ENCODE measurements at regions not wholly inside any gene's neighbourhood (a gene's known extent, or its start where the extent isn't known, plus 50 kb on each side); places are given as distances from the start of the nearest gene placed in this dataset.

DNA sequence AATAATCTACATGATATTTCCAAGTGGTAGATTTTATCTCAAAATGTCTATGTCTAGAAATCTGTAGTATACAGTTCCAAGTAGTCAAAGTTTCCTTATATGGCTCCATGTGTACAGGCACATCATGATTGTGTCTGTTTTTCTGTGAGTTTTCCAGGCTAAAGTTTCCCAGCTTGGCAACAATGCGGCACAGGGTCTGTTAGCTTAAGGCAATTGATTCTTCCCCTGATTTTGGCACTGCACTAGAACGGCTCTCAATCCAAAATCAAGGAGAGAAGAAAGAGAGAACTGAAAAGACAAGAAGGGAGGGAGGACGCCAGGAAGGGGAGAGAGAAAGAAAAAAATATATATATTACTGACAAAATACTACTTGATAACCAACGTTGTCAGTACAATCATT lies 193.9 kb upstream of the SNX7 start:
- no peak for DNase-seq (ENCODE audit: low read depth)
- H3K4me3 ChIP-seq (ENCODE audit: low read depth, low read length), result no peak overlapping the region
- TF ChIP-seq, protein P1, sequence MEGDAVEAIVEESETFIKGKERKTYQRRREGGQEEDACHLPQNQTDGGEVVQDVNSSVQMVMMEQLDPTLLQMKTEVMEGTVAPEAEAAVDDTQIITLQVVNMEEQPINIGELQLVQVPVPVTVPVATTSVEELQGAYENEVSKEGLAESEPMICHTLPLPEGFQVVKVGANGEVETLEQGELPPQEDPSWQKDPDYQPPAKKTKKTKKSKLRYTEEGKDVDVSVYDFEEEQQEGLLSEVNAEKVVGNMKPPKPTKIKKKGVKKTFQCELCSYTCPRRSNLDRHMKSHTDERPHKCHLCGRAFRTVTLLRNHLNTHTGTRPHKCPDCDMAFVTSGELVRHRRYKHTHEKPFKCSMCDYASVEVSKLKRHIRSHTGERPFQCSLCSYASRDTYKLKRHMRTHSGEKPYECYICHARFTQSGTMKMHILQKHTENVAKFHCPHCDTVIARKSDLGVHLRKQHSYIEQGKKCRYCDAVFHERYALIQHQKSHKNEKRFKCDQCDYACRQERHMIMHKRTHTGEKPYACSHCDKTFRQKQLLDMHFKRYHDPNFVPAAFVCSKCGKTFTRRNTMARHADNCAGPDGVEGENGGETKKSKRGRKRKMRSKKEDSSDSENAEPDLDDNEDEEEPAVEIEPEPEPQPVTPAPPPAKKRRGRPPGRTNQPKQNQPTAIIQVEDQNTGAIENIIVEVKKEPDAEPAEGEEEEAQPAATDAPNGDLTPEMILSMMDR (IDR thresholded peaks at IDR 0.05; ENCODE audit: insufficient read depth, low read depth, low read length, missing control alignments), result no peak

GRCh38 chr1:98467122-98467521 lies 194.4 kb upstream of the SNX7 start:
- TF ChIP-seq, protein P1 (IDR thresholded peaks at IDR 0.05; ENCODE audit: insufficient read depth, low read depth, low read length, missing control alignments), result no peak
- H3K4me3 ChIP-seq (ENCODE audit: low read depth, low read length), result no peak overlapping the region

GRCh38 chr1:98461873-98462385 lies 199.6 kb upstream of the SNX7 start:
- no peak for DNase-seq (ENCODE audit: low read depth)
- TF ChIP-seq, protein P1 (IDR thresholded peaks at IDR 0.05; ENCODE audit: insufficient read depth, low read depth, low read length, missing control alignments), result no peak
- H3K4me3 ChIP-seq (ENCODE audit: low read depth, low read length), result no peak overlapping the region

More at GRCh38 chr1:98467122-98467521, 194.4 kb upstream of the SNX7 start:
- no peak for DNase-seq (ENCODE audit: low read depth)

DNA sequence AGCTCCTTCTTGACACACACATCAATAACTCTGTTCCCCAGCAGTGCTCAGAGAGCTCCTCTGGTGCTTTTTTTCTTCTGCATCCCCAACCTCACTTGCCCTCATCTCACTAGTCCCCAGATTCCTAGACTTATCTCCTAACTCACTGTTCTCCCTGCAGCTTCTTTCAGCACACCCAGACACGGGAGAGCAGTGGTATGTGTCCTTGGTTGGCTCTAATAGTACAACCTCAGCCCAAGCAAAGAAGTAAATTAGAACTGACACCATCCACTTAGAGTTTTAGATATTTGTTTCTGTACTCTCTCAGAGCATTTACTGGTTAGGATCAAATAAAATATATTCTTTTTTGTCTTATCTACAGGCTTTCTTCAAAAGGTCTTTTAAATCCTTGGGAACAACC lies 201.4 kb upstream of the SNX7 start:
- H3K4me3 ChIP-seq (ENCODE audit: low read depth, low read length), result no peak overlapping the region
- TF ChIP-seq, protein P1 (IDR thresholded peaks at IDR 0.05; ENCODE audit: insufficient read depth, low read depth, low read length, missing control alignments), result no peak

GRCh38 chr1:98459486-98459870 lies 202.0 kb upstream of the SNX7 start:
- no peak overlapping the region for H3K4me3 ChIP-seq (ENCODE audit: low read depth, low read length)
- TF ChIP-seq, protein P1 (IDR thresholded peaks at IDR 0.05; ENCODE audit: insufficient read depth, low read depth, low read length, missing control alignments), result no peak
- DNase-seq (ENCODE audit: low read depth), result no peak

More for the DNA sequence above, 201.4 kb upstream of the SNX7 start:
- no peak for DNase-seq (ENCODE audit: low read depth)

DNA sequence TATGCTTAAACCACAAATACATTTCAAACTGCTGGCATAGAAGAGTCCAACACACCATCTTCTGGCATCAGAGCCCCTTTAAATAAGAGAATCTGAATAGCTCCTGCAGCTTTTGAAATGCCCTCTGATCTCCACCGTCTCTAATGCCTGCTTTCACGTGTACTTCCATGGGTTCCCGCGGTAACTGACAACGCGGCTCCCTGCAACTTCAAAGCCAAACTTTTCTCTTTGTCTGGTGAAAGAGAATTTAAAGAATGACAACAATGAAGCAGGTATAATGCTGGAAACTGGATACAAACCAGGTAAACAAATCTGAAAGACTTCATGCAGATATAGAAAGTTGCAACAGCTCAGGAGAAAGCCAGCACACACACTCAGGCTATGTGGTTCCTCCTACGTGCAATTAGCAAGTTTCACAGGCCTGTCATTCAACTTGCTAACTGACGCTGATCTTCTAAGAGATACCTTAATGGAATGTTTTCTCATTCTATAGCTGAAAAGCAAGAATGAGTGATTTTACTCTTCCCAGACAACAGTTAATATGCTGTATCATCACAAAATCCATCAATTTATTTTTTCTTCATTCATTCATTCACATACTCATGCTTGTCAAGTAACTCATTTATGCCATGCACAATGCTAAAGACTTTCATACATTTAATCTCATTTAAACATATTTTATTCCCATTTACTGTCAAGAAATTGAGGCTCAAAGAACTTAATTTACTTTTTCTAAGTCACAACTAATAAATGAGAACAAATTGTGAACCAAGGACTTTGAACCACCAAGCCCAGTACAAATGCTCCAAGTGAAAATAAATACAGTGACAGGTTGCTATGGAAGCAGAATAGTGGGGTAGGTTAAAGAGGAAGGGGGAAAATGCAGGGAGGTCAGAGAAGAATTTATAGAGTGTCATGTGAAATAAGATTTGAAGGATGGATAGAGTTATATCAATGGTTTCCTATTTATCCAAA lies 202.7 kb upstream of the SNX7 start:
- TF ChIP-seq, protein P1 (IDR thresholded peaks at IDR 0.05; ENCODE audit: insufficient read depth, low read depth, low read length, missing control alignments), result no peak
- no peak overlapping the region for H3K4me3 ChIP-seq (ENCODE audit: low read depth, low read length)
- DNase-seq (ENCODE audit: low read depth), result no peak

Data from GM12865 (cell line).